Mesenchymal stem cell (in vitro differentiated cells and primary cell): ENCODE measurements at regions not wholly inside any gene's neighbourhood (a gene's known extent, or its start where the extent isn't known, plus 50 kb on each side); places are given as distances from the start of the nearest gene placed in this dataset.

Experiments
- DNase-seq: peaks from one replicate; pipeline ENCODE4 v3.0.0-alpha.2; 2013
- H2AFZ ChIP-seq: one replicate; pipeline ENCODE4 v1.6.1; 2013; ENCODE audit warnings: low read depth, mild to moderate bottlenecking, control low read depth, inconsistent platforms, low read length, moderate library complexity
- H2AK5ac ChIP-seq: 2 replicates; pipeline ENCODE4 v1.6.1; 2013; ENCODE audit warnings: low read length, moderate library complexity, mild to moderate bottlenecking, inconsistent platforms; ENCODE audit not compliant: severe bottlenecking
- H2BK120ac ChIP-seq: one replicate; pipeline ENCODE4 v1.6.1; 2013; ENCODE audit warnings: low read depth, mild to moderate bottlenecking, inconsistent platforms, low read length, moderate library complexity
- H2BK12ac ChIP-seq, 2 experiments: one replicate each; pipeline ENCODE4 v1.6.1; 2013; ENCODE audit warnings: inconsistent platforms in 2 of 2, low read length in 2 of 2, mild to moderate bottlenecking in 2 of 2, moderate library complexity in 2 of 2, control low read depth in 1 of 2
- H2BK15ac ChIP-seq: one replicate; pipeline ENCODE4 v1.6.1; 2013; ENCODE audit warnings: mild to moderate bottlenecking, low read depth, inconsistent platforms; ENCODE audit not compliant: poor library complexity, severe bottlenecking
- H2BK5ac ChIP-seq: 2 replicates; pipeline ENCODE4 v1.6.1; 2013; ENCODE audit warnings: low read depth, mild to moderate bottlenecking, low read length, control low read depth, inconsistent platforms; ENCODE audit not compliant: poor library complexity, severe bottlenecking
- H3K14ac ChIP-seq, 2 experiments: one replicate each; pipeline ENCODE4 v1.6.1; 2013; ENCODE audit warnings: inconsistent platforms in 2 of 2, low read length in 2 of 2, control low read depth in 1 of 2, mild to moderate bottlenecking in 1 of 2, moderate library complexity in 1 of 2
- H3K18ac ChIP-seq, 2 experiments: one replicate each; pipeline ENCODE4 v1.6.1; 2013; ENCODE audit warnings: inconsistent platforms in 2 of 2, low read length in 2 of 2, control low read depth in 1 of 2, low read depth in 1 of 2, mild to moderate bottlenecking in 1 of 2
- H3K23ac ChIP-seq, 2 experiments: one replicate each; pipeline ENCODE4 v1.6.1; 2013; ENCODE audit warnings: inconsistent platforms in 2 of 2, low read length in 2 of 2, mild to moderate bottlenecking in 2 of 2, moderate library complexity in 2 of 2, control low read depth in 1 of 2
- H3K27ac ChIP-seq: 2 replicates; pipeline ENCODE4 v1.5.1; 2013; ENCODE audit warnings: mild to moderate bottlenecking, moderate library complexity, low read length, control low read depth, inconsistent platforms; ENCODE audit not compliant: poor library complexity, severe bottlenecking
- H3K27me3 ChIP-seq, 2 experiments: 2 replicates each; pipeline versions ENCODE4 v1.6.1 to v1.7.0; 2013; ENCODE audit warnings: low read length in 2 of 2, mild to moderate bottlenecking in 2 of 2, moderate library complexity in 2 of 2, control low read depth in 1 of 2, inconsistent platforms in 1 of 2; ENCODE audit not compliant: control insufficient read depth in 1 of 2, insufficient read depth in 1 of 2
- H3K36me3 ChIP-seq, 2 experiments: 2 replicates each; pipeline versions ENCODE4 v1.6.1 to v1.7.0; 2013; ENCODE audit warnings: low read length in 2 of 2, control low read depth in 1 of 2, inconsistent platforms in 1 of 2, low read depth in 1 of 2, mild to moderate bottlenecking in 1 of 2; ENCODE audit not compliant: insufficient read depth in 2 of 2, control insufficient read depth in 1 of 2
- H3K4ac ChIP-seq, 2 experiments: one replicate each; pipeline ENCODE4 v1.6.1; 2013; ENCODE audit warnings: inconsistent platforms in 2 of 2, low read length in 2 of 2, mild to moderate bottlenecking in 2 of 2, moderate library complexity in 2 of 2, control low read depth in 1 of 2, low read depth in 1 of 2
- H3K4me1 ChIP-seq: 2 replicates; pipeline ENCODE4 v1.6.1; 2013; ENCODE audit warnings: low read depth, low read length, control low read depth; ENCODE audit not compliant: control insufficient read depth, insufficient read depth
- H3K4me2 ChIP-seq: 2 replicates; pipeline ENCODE4 v1.6.1; 2013; ENCODE audit warnings: low read length, mild to moderate bottlenecking, inconsistent platforms; ENCODE audit not compliant: poor library complexity, severe bottlenecking
- H3K4me3 ChIP-seq, 2 experiments: 2 replicates each; pipeline versions ENCODE4 v1.5.1 to v1.7.0; 2013; ENCODE audit warnings: low read length in 2 of 2, mild to moderate bottlenecking in 2 of 2, control low read depth in 1 of 2, low read depth in 1 of 2; ENCODE audit not compliant: insufficient read depth in 1 of 2
- H3K79me1 ChIP-seq: replicated peaks from 2 replicates; pipeline ENCODE4 v1.6.1; 2013; ENCODE audit warnings: mild to moderate bottlenecking, control low read depth, low read length, inconsistent platforms; ENCODE audit not compliant: poor library complexity, severe bottlenecking
- H3K9ac ChIP-seq: 2 replicates; pipeline ENCODE4 v1.7.0; 2013; ENCODE audit warnings: mild to moderate bottlenecking, low read length, moderate library complexity
- H3K9me3 ChIP-seq: 2 replicates; pipeline ENCODE4 v1.7.0; 2013; ENCODE audit warnings: mild to moderate bottlenecking, low read length; ENCODE audit not compliant: control insufficient read depth
- H4K8ac ChIP-seq: one replicate; pipeline ENCODE4 v1.6.1; 2013; ENCODE audit warnings: inconsistent platforms, mild to moderate bottlenecking, low read length, moderate library complexity
- H4K91ac ChIP-seq: one replicate; pipeline ENCODE4 v1.6.1; 2013; ENCODE audit warnings: mild to moderate bottlenecking, low read length, inconsistent platforms
- WGBS: methylation state at CpG from one replicate; pipeline ENCODE4 v1.1.7; 2013; ENCODE audit warnings: mixed read lengths; 5-methylcytosine and 5-hydroxymethylcytosine counted together

DNA sequence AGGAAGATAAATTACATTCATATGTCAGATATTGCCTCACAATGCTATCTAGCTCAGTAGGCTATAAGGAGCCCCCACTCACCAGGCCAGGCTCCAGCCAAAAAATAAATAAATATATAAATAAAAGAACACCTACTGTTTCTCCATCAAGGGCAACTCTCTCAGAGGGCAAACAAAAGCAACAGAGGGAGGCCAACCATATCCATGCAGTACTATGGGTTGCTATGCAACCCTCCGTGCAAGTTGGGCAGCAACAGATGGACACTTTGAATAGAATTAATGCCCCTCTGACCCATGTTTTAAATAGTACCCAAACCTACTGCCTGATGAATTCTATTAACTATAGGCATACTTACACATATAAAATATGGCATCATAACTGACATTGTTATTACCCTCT lies 279.8 kb upstream of the EDNRB start:
- Histone ChIP-seq H2BK12ac (no peak overlapping the region), H3K4me3 (no peak overlapping the region), H3K18ac (no peak overlapping the region), H3K27me3 (no peaks in the 10 kb centered on the region), H3K23ac (no peak overlapping the region), H3K9ac (no peak overlapping the region), H2BK5ac (no peak overlapping the region), H2AFZ (no peak overlapping the region), H3K4me2 (no peak overlapping the region), H3K27ac (no peak overlapping the region), H3K36me3 (no peaks in the 10 kb centered on the region), H2AK5ac (no peak overlapping the region), H3K79me1 (no peaks in the 10 kb centered on the region), H4K8ac (no peak overlapping the region), H4K91ac (no peak overlapping the region), H3K14ac (no peak overlapping the region), H3K9me3 (no peaks in the 10 kb centered on the region), H3K4ac (no peak overlapping the region), H3K4me1 (peaks cover 5% of the 10 kb centered on the region), H2BK120ac (no peak overlapping the region), H2BK15ac (no peak overlapping the region)
- WGBS: 100% methylated on average over 1 of the region's 1 CpG
- no peak for DNase-seq

DNA sequence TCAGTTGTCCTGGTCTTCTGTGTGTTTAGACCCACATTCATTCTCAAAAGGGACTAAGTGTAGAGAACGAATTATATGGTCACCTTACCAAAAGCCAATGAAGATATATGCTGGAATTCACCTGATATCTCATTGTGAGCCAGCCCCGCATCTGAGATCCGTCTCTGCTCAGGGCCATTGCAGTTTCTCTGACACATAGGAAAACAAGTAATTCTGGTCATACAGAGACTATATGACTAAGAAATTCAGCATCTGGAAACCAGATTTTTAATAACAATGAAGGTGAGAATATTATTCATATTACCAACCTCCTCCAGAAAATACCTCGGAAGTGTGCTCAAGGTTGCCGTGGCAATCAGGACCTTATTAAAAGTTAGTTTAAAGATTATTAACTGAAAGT lies 278.6 kb upstream of the EDNRB start:
- H2AFZ ChIP-seq: no peak overlapping the region
- no peak overlapping the region for H3K18ac ChIP-seq
- H2BK15ac ChIP-seq: no peak overlapping the region
- H2AK5ac ChIP-seq: no peak overlapping the region
- no peak overlapping the region for H3K4ac ChIP-seq
- WGBS: 91% methylated on average over 3 of the region's 5 CpGs
- no peak overlapping the region for H4K91ac ChIP-seq
- no peaks in the 10 kb centered on the region for H3K79me1 ChIP-seq
- H3K36me3 ChIP-seq: no peaks in the 10 kb centered on the region
- no peak overlapping the region for H2BK120ac ChIP-seq
- no peak for DNase-seq
- H3K9ac ChIP-seq: no peak overlapping the region
- no peak overlapping the region for H3K14ac ChIP-seq
- no peak overlapping the region for H4K8ac ChIP-seq
- H3K9me3 ChIP-seq: no peaks in the 10 kb centered on the region
- no peaks in the 10 kb centered on the region for H3K27me3 ChIP-seq
- H3K23ac ChIP-seq: no peak overlapping the region
- H2BK5ac ChIP-seq: no peak overlapping the region
- no peak overlapping the region for H3K27ac ChIP-seq
- no peak overlapping the region for H3K4me2 ChIP-seq
- no peak overlapping the region for H3K4me3 ChIP-seq
- H3K4me1 ChIP-seq: peaks cover 5% of the 10 kb centered on the region
- no peak overlapping the region for H2BK12ac ChIP-seq

GRCh38 chr13:78194904-78195639 lies 276.4 kb upstream of the EDNRB start:
- Histone ChIP-seq H3K4ac (no peak overlapping the region), H2BK120ac (no peak overlapping the region), H3K79me1 (no peaks in the 10 kb centered on the region), H3K27me3 (no peaks in the 10 kb centered on the region), H3K9me3 (no peaks in the 10 kb centered on the region), H3K27ac (peak overlapping the region; percentile 63), H2BK15ac (no peak overlapping the region), H3K23ac (no peak overlapping the region), H2BK12ac (no peak overlapping the region), H3K9ac (no peak overlapping the region), H2BK5ac (peak overlapping the region; percentile 53), H4K8ac (no peak overlapping the region), H2AFZ (no peak overlapping the region), H3K14ac (no peak overlapping the region), H3K4me2 (no peak overlapping the region), H4K91ac (no peak overlapping the region), H2AK5ac (no peak overlapping the region), H3K36me3 (no peaks in the 10 kb centered on the region), H3K4me1 (peaks cover 5% of the 10 kb centered on the region), H3K18ac (no peak overlapping the region), H3K4me3 (no peak overlapping the region)
- WGBS: 83% methylated on average over 1 of the region's 3 CpGs
- no peak for DNase-seq

DNA sequence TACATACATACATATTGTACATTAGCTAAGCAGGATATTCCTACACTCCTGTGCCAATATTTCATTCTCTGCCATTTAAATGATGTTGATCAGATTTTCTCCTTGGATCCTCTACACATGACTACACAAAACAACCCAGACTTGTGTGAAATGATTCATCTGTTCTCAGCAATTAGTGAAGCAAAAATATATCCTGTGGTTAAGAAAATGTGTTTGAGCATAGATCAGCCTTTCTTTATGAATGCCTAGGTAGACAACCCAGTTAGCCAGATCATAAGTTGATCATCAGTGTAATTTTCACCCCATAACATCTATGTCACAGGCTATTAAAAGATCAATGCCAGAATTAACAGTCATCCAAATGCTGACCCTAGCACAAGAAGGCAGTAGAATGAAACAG lies 275.2 kb upstream of the EDNRB start:
- no peak overlapping the region for H3K4ac ChIP-seq
- peak overlapping the region; percentile 63 for H3K27ac ChIP-seq
- H3K9ac ChIP-seq: no peak overlapping the region
- DNase-seq: no peak
- no peak overlapping the region for H2BK5ac ChIP-seq
- H3K14ac ChIP-seq: no peak overlapping the region
- no peaks in the 10 kb centered on the region for H3K79me1 ChIP-seq
- no peak overlapping the region for H3K23ac ChIP-seq
- no peak overlapping the region for H4K8ac ChIP-seq
- H3K27me3 ChIP-seq: no peaks in the 10 kb centered on the region
- H4K91ac ChIP-seq: no peak overlapping the region
- H2BK120ac ChIP-seq: no peak overlapping the region
- no peak overlapping the region for H2AFZ ChIP-seq
- no peak overlapping the region for H3K4me2 ChIP-seq
- H2BK12ac ChIP-seq: no peak overlapping the region
- no peaks in the 10 kb centered on the region for H3K9me3 ChIP-seq
- no peak overlapping the region for H3K18ac ChIP-seq
- no peak overlapping the region for H3K4me3 ChIP-seq
- no peak overlapping the region for H2BK15ac ChIP-seq
- peaks cover 2% of the 10 kb centered on the region for H3K4me1 ChIP-seq
- H3K36me3 ChIP-seq: no peaks in the 10 kb centered on the region
- H2AK5ac ChIP-seq: no peak overlapping the region
